ENCODE measurements at regions not wholly inside any gene's neighbourhood (a gene's known extent, or its start where the extent isn't known, plus 50 kb on each side); places are given as distances from the start of the nearest gene placed in this dataset.

DNA sequence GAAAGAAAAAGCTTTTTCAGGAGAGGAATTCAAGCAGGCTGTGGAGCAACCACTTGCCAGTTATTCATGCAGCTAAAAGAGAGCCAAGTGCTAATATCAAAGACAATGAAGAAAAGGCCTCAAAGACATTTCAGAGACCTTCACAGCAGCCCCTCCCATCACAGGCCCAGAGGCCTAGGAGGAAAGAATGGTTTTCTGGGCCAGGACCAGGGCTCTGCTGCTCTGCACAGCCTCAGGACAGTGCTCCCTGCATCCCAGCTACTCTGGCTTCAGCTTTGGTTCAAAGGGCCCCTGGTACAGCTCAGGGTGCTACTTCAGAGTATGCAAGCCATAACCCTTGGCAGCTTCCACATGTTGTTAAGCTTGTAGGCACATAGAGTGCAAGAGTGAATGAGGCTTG, 119.5 kb downstream of the MSTN start:
- TF ChIP-seq NFYB (CRISPR knock-in tag; conservative IDR thresholded peaks at IDR 0.05; ENCODE audit: low read depth) (no peak), ESRRA (CRISPR knock-in tag; IDR thresholded peaks at IDR 0.05; ENCODE audit: borderline replicate concordance) (no peak), CTCF (IDR thresholded peaks at IDR 0.05) (no peak), RELA (CRISPR knock-in tag; IDR thresholded peaks at IDR 0.05; ENCODE audit: borderline replicate concordance) (no peak), FOXP4 (CRISPR knock-in tag; IDR thresholded peaks at IDR 0.05) (no peak)
- TF ChIP-seq, protein P1, sequence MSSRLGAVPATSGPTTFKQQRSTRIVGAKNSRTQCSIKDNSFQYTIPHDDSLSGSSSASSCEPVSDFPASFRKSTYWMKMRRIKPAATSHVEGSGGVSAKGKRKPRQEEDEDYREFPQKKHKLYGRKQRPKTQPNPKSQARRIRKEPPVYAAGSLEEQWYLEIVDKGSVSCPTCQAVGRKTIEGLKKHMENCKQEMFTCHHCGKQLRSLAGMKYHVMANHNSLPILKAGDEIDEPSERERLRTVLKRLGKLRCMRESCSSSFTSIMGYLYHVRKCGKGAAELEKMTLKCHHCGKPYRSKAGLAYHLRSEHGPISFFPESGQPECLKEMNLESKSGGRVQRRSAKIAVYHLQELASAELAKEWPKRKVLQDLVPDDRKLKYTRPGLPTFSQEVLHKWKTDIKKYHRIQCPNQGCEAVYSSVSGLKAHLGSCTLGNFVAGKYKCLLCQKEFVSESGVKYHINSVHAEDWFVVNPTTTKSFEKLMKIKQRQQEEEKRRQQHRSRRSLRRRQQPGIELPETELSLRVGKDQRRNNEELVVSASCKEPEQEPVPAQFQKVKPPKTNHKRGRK (CRISPR knock-in tag; IDR thresholded peaks at IDR 0.05; ENCODE audit: borderline replicate concordance), result no peak
- TF ChIP-seq, protein P2, sequence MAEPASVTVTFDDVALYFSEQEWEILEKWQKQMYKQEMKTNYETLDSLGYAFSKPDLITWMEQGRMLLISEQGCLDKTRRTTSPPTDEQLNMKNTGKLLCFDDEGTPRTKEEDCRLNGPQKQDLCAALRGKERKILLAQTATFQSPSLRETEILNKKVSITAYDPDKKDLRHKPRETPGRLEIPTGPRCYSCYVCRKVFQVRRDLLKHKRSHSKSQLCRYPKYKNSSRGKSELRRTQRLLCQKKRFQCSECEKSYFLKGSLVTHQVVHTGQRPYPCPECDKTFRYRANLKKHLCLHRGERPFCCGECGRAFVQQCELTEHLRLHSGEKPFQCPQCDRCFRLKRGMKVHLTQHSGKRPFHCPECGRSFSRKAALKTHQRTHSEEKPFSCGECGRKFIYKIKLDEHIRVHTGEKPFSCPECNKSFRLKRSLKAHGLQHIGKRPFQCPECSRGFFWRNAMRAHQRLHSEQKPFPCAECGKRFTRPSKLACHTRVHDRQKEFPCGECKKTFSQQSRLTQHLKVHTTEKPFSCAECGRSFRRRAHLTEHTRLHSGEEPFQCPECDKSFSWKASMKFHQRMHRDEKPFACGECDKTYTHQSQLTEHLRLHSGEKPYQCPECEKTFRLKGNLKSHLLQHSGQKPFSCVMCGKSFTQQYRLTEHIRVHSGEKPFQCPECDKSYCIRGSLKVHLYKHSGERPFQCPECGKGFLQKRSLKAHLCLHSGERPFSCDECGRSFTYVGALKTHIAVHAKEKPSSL (CRISPR knock-in tag; conservative IDR thresholded peaks at IDR 0.05), result no peak
